ENCODE measurements at regions not wholly inside any gene's neighbourhood (a gene's known extent, or its start where the extent isn't known, plus 50 kb on each side); places are given as distances from the start of the nearest gene placed in this dataset.

GRCh38 chrX:51954592-51954991, 61.2 kb downstream of the MAGED1 start:
- Mint-ChIP-seq H3K27ac (no peak overlapping the region), H3K36me3 (peaks cover 0 to 10% of the 10 kb centered on the region in 2 donors), H3K9me3 (peaks cover 0 to 6% of the 10 kb centered on the region in 2 donors)
- no peak for DNase-seq (ENCODE audit: low spot score in 2 of 2)
- no peak for ATAC-seq

DNA sequence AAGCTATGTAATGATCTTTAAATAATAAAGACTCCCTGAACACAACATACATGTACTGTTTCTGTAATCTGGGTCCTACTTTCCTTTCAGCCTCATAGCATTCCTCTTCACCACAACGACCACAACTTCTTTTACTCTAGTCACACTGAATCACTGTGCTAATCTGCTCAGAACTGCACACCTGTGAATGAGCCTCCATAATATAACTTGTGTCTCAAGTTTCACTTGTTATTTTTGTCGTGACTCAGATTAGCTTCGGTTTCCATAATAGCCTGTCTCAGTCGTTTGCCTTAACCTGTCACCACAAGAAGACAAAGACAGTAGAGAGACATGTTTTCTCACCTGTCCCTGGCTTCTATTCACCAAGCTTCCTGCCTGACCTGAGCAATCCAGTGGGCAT, 61.8 kb downstream of the MAGED1 start:
- H3K27ac Mint-ChIP-seq: no peak overlapping the region
- peaks cover 0 to 10% of the 10 kb centered on the region in 2 donors for H3K36me3 Mint-ChIP-seq
- ATAC-seq: peak; percentile 45 to 98
- DNase-seq (ENCODE audit: low spot score in 2 of 2): peak in 1 of 2 donors; percentile 2
- peaks cover 0 to 6% of the 10 kb centered on the region in 2 donors for H3K9me3 Mint-ChIP-seq

GRCh38 chrX:51956441-51956840, 63.0 kb downstream of the MAGED1 start:
- no peak overlapping the region for H3K27ac Mint-ChIP-seq
- no peak for DNase-seq (ENCODE audit: low spot score in 2 of 2)
- peaks cover 0 to under 1% of the 10 kb centered on the region in 2 donors for H3K9me3 Mint-ChIP-seq
- ATAC-seq: no peak
- H3K36me3 Mint-ChIP-seq: peaks cover 0 to 4% of the 10 kb centered on the region in 2 donors

DNA sequence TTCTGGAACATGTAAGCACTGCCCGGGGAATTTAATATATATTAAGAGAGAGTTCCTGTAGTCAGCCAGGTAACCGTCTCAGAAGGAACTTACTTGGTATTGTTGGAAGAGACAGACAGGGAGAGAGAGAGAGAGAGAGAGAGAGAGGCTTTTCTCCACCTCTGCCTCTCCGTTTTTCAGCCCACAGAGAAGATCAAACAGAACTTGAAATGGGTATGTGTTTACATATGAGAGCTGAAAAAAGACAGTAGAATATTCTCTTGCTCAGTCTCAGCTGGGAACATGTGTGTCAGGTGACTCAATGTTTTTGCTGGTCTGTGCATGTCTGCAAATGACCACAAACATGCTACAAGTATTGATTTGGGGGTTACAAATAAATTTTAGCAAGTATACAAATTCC, 81.9 kb downstream of the MAGED1 start:
- Mint-ChIP-seq H3K36me3 (no peaks in the 10 kb centered on the region), H3K27ac (no peak overlapping the region), H3K9me3 (no peaks in the 10 kb centered on the region)
- DNase-seq (ENCODE audit: low spot score in 2 of 2): no peak
- no peak for ATAC-seq

- ATAC-seq: no peak
- no peaks in the 10 kb centered on the region for H3K36me3 Mint-ChIP-seq
- H3K27ac Mint-ChIP-seq: no peak overlapping the region
- DNase-seq (ENCODE audit: low spot score in 2 of 2): no peak
- no peaks in the 10 kb centered on the region for H3K9me3 Mint-ChIP-seq
These were observed 82.4 kb downstream of the MAGED1 start for GRCh38 chrX:51975811-51976210.

GRCh38 chrX:51976503-51976902, 83.1 kb downstream of the MAGED1 start:
- DNase-seq (ENCODE audit: low spot score in 2 of 2) (no peak), ATAC-seq (no peak)
- no peaks in the 10 kb centered on the region for H3K36me3 Mint-ChIP-seq
- no peaks in the 10 kb centered on the region for H3K9me3 Mint-ChIP-seq
- H3K27ac Mint-ChIP-seq: no peak overlapping the region
